Left ventricle myocardium superior (tissue), 1 donor: ENCODE measurements at regions not wholly inside any gene's neighbourhood (a gene's known extent, or its start where the extent isn't known, plus 50 kb on each side); places are given as distances from the start of the nearest gene placed in this dataset.

Experiments
- ATAC-seq: fragments of 200-7000 bp; cut with Tn5 transposase; one replicate; pipeline ENCODE4 v1.9.1; 2020; ENCODE audit warnings: mild to moderate bottlenecking, moderate library complexity
- DNase-seq: peaks from one replicate; pipeline ENCODE4 v3.0.0-alpha.2; 2020
- intact Hi-C: fragments of 100-400 bp; cut with micrococcal nuclease; formaldehyde crosslinking; loops from one replicate; pipeline ENCODE4 v1.11.0; 2022
- donor health status: DM: no; HTN: yes; CAD: no; lungs with severe emphysema.

- ATAC-seq = no peak
- no peak for DNase-seq
- intact Hi-C loops = no loop called here
Observed at GRCh38 chr11:20253796-20254195, 93.5 kb upstream of the DBX1 start.

- intact Hi-C loops = no loop called here
- ATAC-seq (no peak), DNase-seq (no peak)
Observed at GRCh38 chr11:20251496-20251895, 91.2 kb upstream of the DBX1 start.

DNA sequence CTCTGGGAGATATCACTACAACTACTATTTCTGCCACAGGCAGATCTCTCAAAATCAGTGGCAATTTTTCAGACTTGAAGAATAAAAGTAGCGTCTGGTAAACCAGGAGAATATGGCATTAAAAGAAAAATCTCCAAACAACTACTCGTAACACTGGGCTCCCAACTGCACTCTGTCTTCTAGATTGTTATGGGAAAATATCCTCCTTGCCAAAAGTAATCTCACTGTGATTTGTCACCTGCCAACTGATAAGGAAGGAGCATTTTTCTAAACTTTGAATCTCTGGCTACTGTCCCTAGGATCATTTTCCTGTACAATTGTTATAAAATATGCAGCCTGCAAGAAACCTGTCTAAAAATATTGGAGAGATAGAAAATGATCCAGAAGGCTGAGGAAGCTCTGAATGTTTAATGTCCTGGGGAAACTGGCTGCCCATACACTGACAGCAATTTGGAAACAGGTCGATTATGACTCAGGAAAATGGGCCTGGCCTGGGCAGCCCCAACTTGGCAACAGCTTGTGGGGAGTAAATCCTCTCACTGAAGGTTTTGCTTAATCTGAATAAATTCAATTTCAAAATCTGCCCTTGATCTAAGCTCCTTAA is 90.5 kb upstream of the DBX1 start:
- no peak for ATAC-seq
- no peak for DNase-seq
- intact Hi-C loops = no loop called here

- ATAC-seq (no peak), DNase-seq (no peak)
- intact Hi-C loops = no loop called here
Observed at GRCh38 chr11:20249796-20250195, 89.5 kb upstream of the DBX1 start.

GRCh38 chr11:20249378-20249777 is 89.1 kb upstream of the DBX1 start:
- DNase-seq (no peak), ATAC-seq (no peak)
- intact Hi-C loops = no loop called here

DNA sequence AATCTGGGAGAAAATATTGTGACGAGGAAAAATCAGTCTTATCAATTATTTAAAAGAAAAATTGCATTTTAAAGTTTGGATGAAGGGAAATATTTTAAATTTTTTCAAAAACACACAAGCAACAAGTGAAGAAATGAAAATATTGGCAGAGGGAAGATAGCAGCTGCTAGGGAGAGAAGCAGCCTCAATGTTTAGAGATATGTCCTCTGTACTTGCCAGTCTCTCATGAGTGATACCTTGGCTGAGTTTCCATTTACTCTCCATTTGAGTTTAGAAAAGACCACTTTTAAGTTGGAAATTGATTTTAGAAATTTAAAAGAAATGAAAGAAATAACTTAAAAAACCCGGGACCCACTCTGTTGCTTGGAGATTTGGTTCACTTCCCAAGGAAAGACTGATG is 88.6 kb upstream of the DBX1 start:
- intact Hi-C loops = no loop called here
- DNase-seq (no peak), ATAC-seq (no peak)

DNA sequence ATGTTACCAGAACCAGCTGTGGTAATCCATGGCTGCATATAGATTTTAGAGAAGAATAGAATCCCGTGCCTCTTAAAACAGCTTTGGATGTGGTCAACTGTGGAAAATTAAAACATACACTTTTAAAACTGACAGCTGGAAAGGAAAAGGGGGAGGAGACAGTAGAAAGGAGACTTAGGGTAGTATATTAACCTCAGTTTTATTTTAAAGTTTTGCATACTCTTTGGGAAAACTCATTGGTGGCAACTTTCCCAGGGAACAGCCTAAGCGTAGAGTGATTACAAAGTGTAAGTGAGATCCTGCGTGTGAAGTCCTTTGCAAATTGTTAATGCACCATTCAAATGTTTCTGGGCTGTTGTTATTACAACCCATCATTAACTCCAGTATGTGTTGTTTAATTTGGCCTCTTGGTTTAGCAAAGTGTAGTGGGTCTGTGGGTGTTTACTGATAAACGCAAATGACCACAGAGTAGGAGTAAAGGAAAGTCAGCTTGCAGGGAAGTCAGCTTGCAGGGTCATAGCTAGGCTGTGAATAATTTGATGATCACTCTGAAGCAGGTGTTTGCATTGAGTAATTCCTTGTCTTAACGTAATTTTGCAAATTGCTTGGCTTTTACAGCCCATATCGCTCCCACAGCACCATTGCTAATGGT is 88.0 kb upstream of the DBX1 start:
- intact Hi-C loops = no loop called here
- DNase-seq (no peak), ATAC-seq (no peak)

GRCh38 chr11:20247591-20248007 is 87.3 kb upstream of the DBX1 start:
- DNase-seq (no peak), ATAC-seq (no peak)
- intact Hi-C loops = no loop called here

DNA sequence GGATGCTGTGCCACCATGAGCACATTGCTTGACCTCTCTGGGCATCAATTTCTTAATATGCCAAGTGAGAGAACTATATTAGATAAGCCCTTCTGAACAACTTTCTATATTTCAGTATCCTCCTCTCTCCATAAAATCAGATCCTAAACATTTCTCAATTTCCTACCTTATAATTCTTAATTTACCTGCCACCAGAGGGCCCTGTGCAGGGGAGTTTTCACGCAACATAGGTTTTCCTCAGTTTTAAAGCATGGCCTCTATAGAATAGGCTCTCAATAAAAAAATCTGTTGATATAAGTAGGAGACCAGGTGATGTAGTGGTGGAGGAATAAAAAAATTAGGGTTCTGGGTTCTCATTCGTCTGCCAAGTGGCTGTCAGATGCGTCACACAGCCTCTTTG is 83.7 kb upstream of the DBX1 start:
- DNase-seq (no peak), ATAC-seq (no peak)
- intact Hi-C loops = no loop called here

DNA sequence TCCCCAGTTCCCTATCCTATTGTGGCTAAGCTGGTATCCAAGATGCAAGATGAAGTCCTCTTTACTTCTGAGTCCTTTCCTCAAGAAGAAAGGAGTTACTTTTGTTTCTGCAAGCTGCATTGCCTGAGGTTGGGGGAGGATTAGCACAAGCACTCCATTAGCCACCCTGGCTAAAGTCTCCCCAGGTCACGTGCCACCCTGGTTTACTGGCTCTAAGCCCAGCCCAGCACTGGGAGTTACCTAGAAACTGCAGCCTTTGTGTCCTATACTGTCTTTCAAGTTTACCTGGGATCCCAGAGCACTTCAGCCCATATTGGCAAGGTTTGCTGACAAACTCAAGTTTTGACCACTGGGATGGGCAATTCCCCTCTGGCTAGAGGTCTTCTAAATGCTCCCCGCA is 78.4 kb upstream of the DBX1 start:
- no peak for DNase-seq

DNA sequence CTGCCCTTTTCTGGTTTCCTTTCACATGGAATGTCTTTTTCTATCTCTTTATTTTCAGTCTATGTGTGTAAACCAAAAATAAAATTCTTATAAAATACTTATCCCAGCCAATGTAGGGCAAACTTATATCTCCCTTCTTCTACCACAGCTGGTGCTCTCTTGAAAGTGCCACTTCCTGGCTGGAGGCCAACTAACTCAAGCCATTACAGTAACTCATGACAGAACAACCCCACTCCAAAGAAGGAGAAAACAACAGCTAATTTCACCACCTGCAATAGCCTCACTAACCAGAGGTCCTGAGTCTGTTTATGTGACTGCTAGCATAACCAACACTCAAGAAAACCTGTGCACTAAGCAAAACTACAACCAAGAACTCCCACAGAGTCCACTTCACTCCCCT is 74.9 kb upstream of the DBX1 start:
- ATAC-seq = no peak
- intact Hi-C loops = no loop called here

More for the DNA sequence above, 78.4 kb upstream of the DBX1 start:
- peak; percentile 62 for ATAC-seq
- intact Hi-C loops = no loop called here

DNA sequence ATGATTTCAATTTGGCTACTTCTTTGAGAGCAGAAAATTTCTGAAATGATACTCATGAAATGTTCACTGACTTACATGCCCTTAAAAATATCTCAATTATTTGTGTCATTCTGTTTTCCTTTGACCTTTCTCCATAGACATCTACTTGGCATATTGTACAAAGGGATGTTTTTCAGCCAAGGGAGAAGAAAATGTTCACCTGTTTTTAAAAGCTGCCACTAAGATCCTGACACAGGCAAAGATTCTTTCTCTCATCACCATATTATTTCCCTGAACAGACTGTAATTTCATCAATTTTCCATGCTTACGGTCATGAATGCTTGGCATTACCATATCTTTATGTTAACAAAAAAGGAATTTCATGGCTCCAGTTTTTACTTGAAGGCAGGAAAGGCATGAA is 67.4 kb upstream of the DBX1 start:
- intact Hi-C loops = no loop called here

More for the DNA sequence above, 74.9 kb upstream of the DBX1 start:
- DNase-seq = no peak

DNA sequence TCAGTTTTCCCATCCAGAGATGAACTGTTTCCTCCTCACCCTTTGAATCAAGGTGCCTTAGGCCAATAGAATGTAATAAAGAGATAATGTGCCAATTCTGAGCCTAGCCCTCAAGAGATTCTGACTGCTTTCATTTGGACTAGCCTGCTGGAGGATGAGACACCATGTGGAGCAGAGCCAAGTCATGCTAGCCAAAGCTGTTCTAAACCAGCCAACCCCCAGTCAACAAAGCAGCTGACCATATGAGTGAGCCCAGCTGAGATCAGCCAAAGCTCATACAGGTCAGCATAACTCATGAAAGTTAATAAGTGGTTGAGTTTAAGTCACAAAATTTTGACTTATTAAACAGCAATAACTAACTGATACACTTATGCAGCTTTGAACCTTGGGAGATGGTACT is 66.7 kb upstream of the DBX1 start:
- ATAC-seq = no peak
- intact Hi-C loops = no loop called here
- no peak for DNase-seq

More for the DNA sequence above, 67.4 kb upstream of the DBX1 start:
- no peak for ATAC-seq
- DNase-seq = no peak

GRCh38 chr11:20221566-20221965 is 61.3 kb upstream of the DBX1 start:
- DNase-seq = no peak
- intact Hi-C loops = no loop called here
- no peak for ATAC-seq

GRCh38 chr11:20213790-20214189 is 53.5 kb upstream of the DBX1 start:
- ATAC-seq = no peak
- intact Hi-C loops = no loop called here
- no peak for DNase-seq

DNA sequence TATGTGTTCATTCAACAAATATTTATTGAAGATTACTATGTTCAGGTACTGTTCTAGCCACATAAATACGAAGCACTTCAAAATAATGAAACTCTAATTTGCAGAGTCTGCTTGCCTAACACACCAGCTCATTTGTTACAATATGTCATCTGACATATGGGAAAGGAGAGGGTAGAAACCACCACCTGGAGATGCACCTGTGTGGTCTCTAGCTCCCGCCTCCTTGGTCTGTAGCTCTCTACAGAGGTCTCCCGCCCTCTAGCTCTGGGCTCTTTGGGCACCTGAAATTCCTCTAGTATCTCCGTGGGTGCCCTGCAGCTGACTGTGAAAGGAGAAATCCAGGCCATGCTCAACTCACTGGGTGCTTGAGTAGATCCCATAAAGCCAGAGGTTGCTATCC is 51.4 kb upstream of the DBX1 start:
- DNase-seq = no peak
- intact Hi-C loops = no loop called here
- no peak for ATAC-seq
